IgD-negative memory B cell (primary cell): ENCODE measurements at regions not wholly inside any gene's neighbourhood (a gene's known extent, or its start where the extent isn't known, plus 50 kb on each side); places are given as distances from the start of the nearest gene placed in this dataset.
"Not testable (repeated sequence)": the region's sequence is repeated elsewhere in the genome, so short reads cannot be mapped to it uniquely, and the experiment has no call there.

ENCODE experiments used
- H3K27ac Mint-ChIP-seq, 3 donors: one replicate each; pipeline ENCODE4 v1.8.0; 2020 to 2022; ENCODE audit warnings: mild to moderate bottlenecking in 3 of 3, mixed read lengths in 3 of 3, moderate library complexity in 1 of 3
- H3K27me3 Mint-ChIP-seq: one replicate; pipeline ENCODE4 v1.8.0; 2021; ENCODE audit warnings: mixed read lengths
- H3K36me3 Mint-ChIP-seq: one replicate; pipeline ENCODE4 v1.8.0; 2020; ENCODE audit warnings: mild to moderate bottlenecking, mixed read lengths
- H3K4me1 Mint-ChIP-seq, 3 donors: one replicate each; pipeline ENCODE4 v1.8.0; 2020 to 2022; ENCODE audit warnings: mixed read lengths in 3 of 3, mild to moderate bottlenecking in 1 of 3
- H3K4me3 Mint-ChIP-seq, 4 donors: one replicate each; pipeline ENCODE4 v1.8.0; 2020 to 2022; ENCODE audit warnings: mild to moderate bottlenecking in 4 of 4, mixed read lengths in 4 of 4, moderate library complexity in 3 of 4
- H3K9me3 Mint-ChIP-seq, 3 donors: one replicate each; pipeline ENCODE4 v1.8.0; 2020 to 2021; ENCODE audit warnings: mixed read lengths in 3 of 3, mild to moderate bottlenecking in 1 of 3

- peaks cover 0 to 1% (median 0%) of the 10 kb centered on the region in 3 donors for H3K9me3 Mint-ChIP-seq
- H3K4me1 Mint-ChIP-seq: peaks cover 0 to 1% (median 0%) of the 10 kb centered on the region in 3 donors
- H3K36me3 Mint-ChIP-seq: peaks cover 2% of the 10 kb centered on the region
- peaks cover 5% of the 10 kb centered on the region for H3K27me3 Mint-ChIP-seq
- no peak overlapping the region for H3K27ac Mint-ChIP-seq
- H3K4me3 Mint-ChIP-seq: no peak overlapping the region
Measured at GRCh38 chr3:101149707-101150106, 156.5 kb upstream of the ABI3BP start.

- H3K27me3 Mint-ChIP-seq: peaks cover 5% of the 10 kb centered on the region
- no peak overlapping the region for H3K4me3 Mint-ChIP-seq
- peaks cover 0 to 1% (median 0%) of the 10 kb centered on the region in 3 donors for H3K4me1 Mint-ChIP-seq
- peaks cover 0 to 1% (median 0%) of the 10 kb centered on the region in 3 donors for H3K9me3 Mint-ChIP-seq
- no peak overlapping the region for H3K27ac Mint-ChIP-seq
- H3K36me3 Mint-ChIP-seq: peaks cover 2% of the 10 kb centered on the region
Measured at GRCh38 chr3:101149251-101149650, 156.0 kb upstream of the ABI3BP start.

GRCh38 chr3:101148001-101148400 is 154.8 kb upstream of the ABI3BP start:
- Mint-ChIP-seq H3K4me1 (peaks cover 0 to 1% (median 0%) of the 10 kb centered on the region in 3 donors), H3K27ac (no peak overlapping the region), H3K4me3 (no peak overlapping the region), H3K9me3 (peaks cover 0 to 1% (median 0%) of the 10 kb centered on the region in 3 donors), H3K27me3 (peaks cover 5% of the 10 kb centered on the region), H3K36me3 (no peaks in the 10 kb centered on the region)

- Mint-ChIP-seq H3K27ac (peak overlapping the region in 1 of 3 donors; percentile 50), H3K9me3 (peaks cover 0 to 1% (median 0%) of the 10 kb centered on the region in 3 donors), H3K4me1 (peaks cover 0 to 1% (median 0%) of the 10 kb centered on the region in 3 donors), H3K4me3 (no peak overlapping the region), H3K36me3 (no peaks in the 10 kb centered on the region), H3K27me3 (peaks cover 5% of the 10 kb centered on the region)
Measured at GRCh38 chr3:101146946-101147345, 153.7 kb upstream of the ABI3BP start.

- H3K9me3 Mint-ChIP-seq: peaks cover 0 to 1% (median 0%) of the 10 kb centered on the region in 3 donors
- peaks cover 0 to 1% (median 0%) of the 10 kb centered on the region in 3 donors for H3K4me1 Mint-ChIP-seq
- H3K36me3 Mint-ChIP-seq: no peaks in the 10 kb centered on the region
- no peak overlapping the region for H3K27ac Mint-ChIP-seq
- H3K27me3 Mint-ChIP-seq: peaks cover 7% of the 10 kb centered on the region
- H3K4me3 Mint-ChIP-seq: no peak overlapping the region
Measured at GRCh38 chr3:101144105-101144504, 150.9 kb upstream of the ABI3BP start.

GRCh38 chr3:101143012-101143411 is 149.8 kb upstream of the ABI3BP start:
- peaks cover 0 to 1% (median 0%) of the 10 kb centered on the region in 3 donors for H3K4me1 Mint-ChIP-seq
- H3K36me3 Mint-ChIP-seq: no peaks in the 10 kb centered on the region
- peaks cover 7% of the 10 kb centered on the region for H3K27me3 Mint-ChIP-seq
- H3K27ac Mint-ChIP-seq: no peak overlapping the region
- no peak overlapping the region for H3K4me3 Mint-ChIP-seq
- H3K9me3 Mint-ChIP-seq: peaks cover 0 to 1% (median 0%) of the 10 kb centered on the region in 3 donors

- Mint-ChIP-seq H3K27ac (no peak overlapping the region), H3K27me3 (peaks cover 5% of the 10 kb centered on the region), H3K36me3 (no peaks in the 10 kb centered on the region), H3K4me3 (no peak overlapping the region), H3K4me1 (peaks cover 0 to under 1% (median 0%) of the 10 kb centered on the region in 3 donors), H3K9me3 (peaks cover 0 to 1% (median 0%) of the 10 kb centered on the region in 3 donors)
Measured at GRCh38 chr3:101142160-101142559, 148.9 kb upstream of the ABI3BP start.

- Mint-ChIP-seq H3K27me3 (peaks cover 7% of the 10 kb centered on the region), H3K4me3 (no peak overlapping the region), H3K27ac (no peak overlapping the region)
Measured at GRCh38 chr3:101141135-101141534, 147.9 kb upstream of the ABI3BP start.

GRCh38 chr3:101138817-101139216 is 145.6 kb upstream of the ABI3BP start:
- Mint-ChIP-seq H3K27ac (no peak overlapping the region), H3K9me3 (peaks cover 0 to 4% (median 0%) of the 10 kb centered on the region in 3 donors), H3K27me3 (peaks cover 7% of the 10 kb centered on the region), H3K36me3 (no peaks in the 10 kb centered on the region), H3K4me3 (no peak overlapping the region), H3K4me1 (peaks cover 0 to 5% (median 0%) of the 10 kb centered on the region in 3 donors)

More at GRCh38 chr3:101141135-101141534, 147.9 kb upstream of the ABI3BP start:
- no peaks in the 10 kb centered on the region for H3K9me3 Mint-ChIP-seq
- H3K36me3 Mint-ChIP-seq: no peaks in the 10 kb centered on the region
- H3K4me1 Mint-ChIP-seq: no peaks in the 10 kb centered on the region

GRCh38 chr3:101134331-101134730 is 141.1 kb upstream of the ABI3BP start:
- no peak overlapping the region for H3K27ac Mint-ChIP-seq
- peak overlapping the region in 1 of 4 donors; percentile 14 for H3K4me3 Mint-ChIP-seq
- H3K4me1 Mint-ChIP-seq: peaks cover 0 to 9% (median 3%) of the 10 kb centered on the region in 3 donors
- H3K9me3 Mint-ChIP-seq: peaks cover 3 to 16% (median 13%) of the 10 kb centered on the region in 3 donors
- H3K27me3 Mint-ChIP-seq: peaks cover 2% of the 10 kb centered on the region
- H3K36me3 Mint-ChIP-seq: peaks cover 3% of the 10 kb centered on the region

- Mint-ChIP-seq H3K27me3 (peaks cover 2% of the 10 kb centered on the region), H3K36me3 (peaks cover 3% of the 10 kb centered on the region), H3K9me3 (peaks cover 3 to 16% (median 13%) of the 10 kb centered on the region in 3 donors), H3K27ac (no peak overlapping the region), H3K4me3 (peak overlapping the region in 2 of 4 donors; percentile 3 to 42), H3K4me1 (peaks cover 0 to 9% (median 3%) of the 10 kb centered on the region in 3 donors)
Measured at GRCh38 chr3:101133652-101134051, 140.4 kb upstream of the ABI3BP start.

- Mint-ChIP-seq H3K4me3 (peak overlapping the region in 1 of 4 donors; percentile 42), H3K9me3 (peaks cover 3 to 16% (median 13%) of the 10 kb centered on the region in 3 donors)
- not testable (repeated sequence) for H3K27me3 Mint-ChIP-seq, H3K27ac Mint-ChIP-seq, H3K4me1 Mint-ChIP-seq, H3K36me3 Mint-ChIP-seq
Measured at GRCh38 chr3:101133197-101133596, 140.0 kb upstream of the ABI3BP start.

- Mint-ChIP-seq H3K4me1 (peaks cover 0 to 9% (median 3%) of the 10 kb centered on the region in 3 donors), H3K36me3 (peaks cover 3% of the 10 kb centered on the region), H3K9me3 (peaks cover 3 to 16% (median 13%) of the 10 kb centered on the region in 3 donors), H3K4me3 (no peak overlapping the region), H3K27me3 (peaks cover 3% of the 10 kb centered on the region), H3K27ac (no peak overlapping the region)
Measured at GRCh38 chr3:101131767-101132166, 138.5 kb upstream of the ABI3BP start.

- H3K4me3 Mint-ChIP-seq: no peak overlapping the region
- H3K4me1 Mint-ChIP-seq: peaks cover 0 to 3% (median 3%) of the 10 kb centered on the region in 3 donors
- no peak overlapping the region for H3K27ac Mint-ChIP-seq
- peaks cover 3% of the 10 kb centered on the region for H3K36me3 Mint-ChIP-seq
- H3K27me3 Mint-ChIP-seq: peaks cover 14% of the 10 kb centered on the region
- peaks cover 3 to 13% (median 12%) of the 10 kb centered on the region in 3 donors for H3K9me3 Mint-ChIP-seq
Measured at GRCh38 chr3:101128786-101129185, 135.6 kb upstream of the ABI3BP start.

- Mint-ChIP-seq H3K4me3 (no peak overlapping the region), H3K9me3 (peaks cover 0 to 9% (median 7%) of the 10 kb centered on the region in 3 donors), H3K36me3 (no peaks in the 10 kb centered on the region), H3K4me1 (no peaks in the 10 kb centered on the region), H3K27ac (no peak overlapping the region), H3K27me3 (peaks cover 14% of the 10 kb centered on the region)
Measured at GRCh38 chr3:101128001-101128400, 134.8 kb upstream of the ABI3BP start.

- Mint-ChIP-seq H3K27me3 (peaks cover 14% of the 10 kb centered on the region), H3K4me1 (no peaks in the 10 kb centered on the region), H3K9me3 (no peaks in the 10 kb centered on the region), H3K27ac (no peak overlapping the region), H3K36me3 (no peaks in the 10 kb centered on the region), H3K4me3 (no peak overlapping the region)
Measured at GRCh38 chr3:101124125-101124524, 130.9 kb upstream of the ABI3BP start.
